ENCODE measurements at regions not wholly inside any gene's neighbourhood (a gene's known extent, or its start where the extent isn't known, plus 50 kb on each side); places are given as distances from the start of the nearest gene placed in this dataset.

GRCh38 chr13:80504453-80504852 lies 163.5 kb upstream of the SPRY2 start:
- no peak for TF ChIP-seq SMC3 (IDR thresholded peaks at IDR 0.05; ENCODE audit: low read depth, low read length)
- no peak for TF ChIP-seq CTCF (conservative IDR thresholded peaks at IDR 0.05; ENCODE audit: low read depth, low read length)

All from IMR-90 (cell line).